Testis (tissue), 2 donors: ENCODE measurements at regions not wholly inside any gene's neighbourhood (a gene's known extent, or its start where the extent isn't known, plus 50 kb on each side); places are given as distances from the start of the nearest gene placed in this dataset.

Experiments used
- DNase-seq: peaks from one replicate; pipeline ENCODE4 v3.0.0-alpha.2; 2019
- H3K27ac ChIP-seq, 2 donors: fragments of 200-600 bp; sonication (generic); one replicate each; pipeline ENCODE4 v1.5.1; 2019
- H3K27me3 ChIP-seq: fragments of 200-600 bp; sonication (generic); one replicate; pipeline ENCODE4 v1.5.1; 2019
- H3K36me3 ChIP-seq: fragments of 200-600 bp; sonication (generic); one replicate; pipeline ENCODE4 v1.5.1; 2017; ENCODE audit warnings: low read depth; ENCODE audit errors: missing control alignments
- H3K4me1 ChIP-seq: fragments of 200-600 bp; sonication (generic); one replicate; pipeline ENCODE4 v1.5.1; 2019
- H3K4me3 ChIP-seq, 2 donors: fragments of 200-600 bp; sonication (generic); one replicate each; pipeline ENCODE4 v1.5.1; 2017 to 2019
- H3K9me3 ChIP-seq: fragments of 200-600 bp; sonication (generic); one replicate; pipeline ENCODE4 v1.5.1; 2017
- POLR2A ChIP-seq: fragments of 450-650 bp; IDR thresholded peaks from one replicate; pipeline ENCODE4 v1.6.1; 2017; ENCODE audit warnings: antibody characterized with exemption, mild to moderate bottlenecking, moderate library complexity
- WGBS, 2 donors: methylation state at CpG; one replicate each; pipeline ENCODE4 v1.1.5; 2018; 5-methylcytosine and 5-hydroxymethylcytosine counted together
- intact Hi-C: fragments of 100-400 bp; cut with DNase I; formaldehyde crosslinking; loops from one replicate; pipeline ENCODE4 v1.15.1; 2023; ENCODE audit warnings: low total_unique reads
- TF ChIP-seq, protein P1 (sequence below), 3 experiments: fragments of 450-650 bp in 2 of 3; fragments of 200-600 bp in 1 of 3; sonication (generic) in 1 of 3; IDR thresholded peaks; one replicate each; pipeline ENCODE4 v1.5.1; 2016 to 2019; ENCODE audit warnings: antibody characterized with exemption in 3 of 3, mild to moderate bottlenecking in 2 of 3, moderate library complexity in 1 of 3

DNA sequence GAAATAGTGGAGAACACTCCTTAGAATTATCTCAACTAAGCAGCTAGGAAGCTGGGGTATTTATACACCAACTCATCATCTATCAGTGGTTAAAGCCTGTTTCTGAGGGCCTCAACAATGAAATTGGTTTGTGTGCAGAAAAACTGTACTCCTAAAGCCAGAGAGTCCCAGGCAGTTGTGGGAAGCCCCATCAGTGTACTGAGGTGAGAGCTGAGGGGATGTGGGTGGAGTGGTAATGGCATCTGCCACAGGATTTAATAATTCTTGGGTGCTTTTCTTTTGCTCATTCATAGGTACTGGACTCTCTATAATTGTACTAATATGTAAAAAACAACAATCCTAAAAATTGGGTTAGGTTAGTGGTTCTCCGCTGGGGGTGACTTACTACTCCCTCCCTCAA, 267.5 kb downstream of the PTEN start:
- TF ChIP-seq POLR2A: no peak
- TF ChIP-seq, protein P1, sequence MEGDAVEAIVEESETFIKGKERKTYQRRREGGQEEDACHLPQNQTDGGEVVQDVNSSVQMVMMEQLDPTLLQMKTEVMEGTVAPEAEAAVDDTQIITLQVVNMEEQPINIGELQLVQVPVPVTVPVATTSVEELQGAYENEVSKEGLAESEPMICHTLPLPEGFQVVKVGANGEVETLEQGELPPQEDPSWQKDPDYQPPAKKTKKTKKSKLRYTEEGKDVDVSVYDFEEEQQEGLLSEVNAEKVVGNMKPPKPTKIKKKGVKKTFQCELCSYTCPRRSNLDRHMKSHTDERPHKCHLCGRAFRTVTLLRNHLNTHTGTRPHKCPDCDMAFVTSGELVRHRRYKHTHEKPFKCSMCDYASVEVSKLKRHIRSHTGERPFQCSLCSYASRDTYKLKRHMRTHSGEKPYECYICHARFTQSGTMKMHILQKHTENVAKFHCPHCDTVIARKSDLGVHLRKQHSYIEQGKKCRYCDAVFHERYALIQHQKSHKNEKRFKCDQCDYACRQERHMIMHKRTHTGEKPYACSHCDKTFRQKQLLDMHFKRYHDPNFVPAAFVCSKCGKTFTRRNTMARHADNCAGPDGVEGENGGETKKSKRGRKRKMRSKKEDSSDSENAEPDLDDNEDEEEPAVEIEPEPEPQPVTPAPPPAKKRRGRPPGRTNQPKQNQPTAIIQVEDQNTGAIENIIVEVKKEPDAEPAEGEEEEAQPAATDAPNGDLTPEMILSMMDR (IDR thresholded peaks at IDR 0.05): no peak
- intact Hi-C loops: no loop called here
- no peaks in the 10 kb centered on the region for H3K9me3 ChIP-seq
- WGBS, 2 donors: 96 to 100% methylated on average over 1 of the region's 1 CpG
- H3K27me3 ChIP-seq: no peaks in the 10 kb centered on the region
- DNase-seq: no peak
- no peak overlapping the region for H3K27ac ChIP-seq
- H3K4me3 ChIP-seq: no peak overlapping the region
- H3K36me3 ChIP-seq: no peaks in the 10 kb centered on the region
- H3K4me1 ChIP-seq: no peaks in the 10 kb centered on the region

DNA sequence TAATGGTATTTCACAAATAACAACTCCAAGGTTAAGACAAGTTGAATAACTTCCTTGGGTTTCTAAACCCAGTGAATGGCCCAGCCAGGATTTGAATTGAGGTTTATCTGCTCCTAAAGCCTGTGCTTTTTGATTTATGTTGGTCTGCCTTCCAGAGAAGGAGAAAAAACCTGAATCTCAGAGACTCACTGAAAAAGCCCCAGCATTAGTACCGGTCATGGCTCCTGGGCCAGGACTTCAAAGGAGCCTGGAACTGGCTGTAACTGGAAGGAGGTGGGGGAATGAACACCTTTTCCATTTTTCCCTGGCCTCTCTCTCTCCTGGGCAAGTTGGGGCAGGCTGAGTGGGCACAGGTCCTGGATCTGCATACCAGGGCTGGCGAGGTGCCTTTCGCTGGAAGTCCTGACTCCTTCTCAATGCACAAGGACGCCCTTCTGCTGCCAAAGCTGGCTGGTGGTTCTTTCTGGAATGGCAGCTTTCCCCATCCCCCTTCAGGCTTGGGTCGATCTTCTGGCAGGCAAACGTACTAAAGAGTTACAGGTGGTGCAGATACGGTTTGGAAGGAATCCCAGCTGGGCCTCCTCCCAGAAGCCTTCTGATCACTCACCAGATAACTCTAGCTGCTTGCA, 268.2 kb downstream of the PTEN start:
- intact Hi-C loops: no loop called here
- WGBS, 2 donors: 42 to 65% methylated on average over 7 of the region's 7 CpGs
- Histone ChIP-seq H3K4me1 (no peaks in the 10 kb centered on the region), H3K27ac (no peak overlapping the region), H3K4me3 (no peak overlapping the region), H3K27me3 (no peaks in the 10 kb centered on the region), H3K9me3 (no peaks in the 10 kb centered on the region), H3K36me3 (no peaks in the 10 kb centered on the region)
- TF ChIP-seq, protein P1 (IDR thresholded peaks at IDR 0.05): no peak
- TF ChIP-seq POLR2A: no peak
- peak; percentile 69 for DNase-seq

DNA sequence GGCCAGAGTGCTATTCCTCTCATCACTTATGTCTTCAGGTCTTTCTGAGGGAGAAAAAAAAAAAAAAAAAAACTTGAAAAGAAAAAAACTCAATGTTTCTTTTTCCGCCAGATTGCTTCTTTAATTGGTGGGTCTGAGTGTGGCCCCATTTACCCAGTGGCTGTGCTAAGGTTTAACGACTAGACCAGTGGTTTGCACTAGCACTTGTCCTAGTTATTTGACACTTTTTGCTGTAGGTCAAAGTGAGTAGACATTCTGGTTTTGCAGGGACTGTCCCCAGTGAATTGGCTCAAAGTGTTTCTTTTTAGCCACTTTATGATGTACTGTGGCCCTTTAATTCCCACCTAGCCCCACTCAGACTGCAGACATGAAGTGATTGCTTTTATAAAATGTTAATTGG, 273.3 kb downstream of the PTEN start:
- H3K9me3 ChIP-seq: no peaks in the 10 kb centered on the region
- 68 to 76% methylated on average over 2 of the region's 2 CpGs for WGBS, 2 donors
- no peaks in the 10 kb centered on the region for H3K4me1 ChIP-seq
- no peak for DNase-seq
- H3K36me3 ChIP-seq: no peaks in the 10 kb centered on the region
- intact Hi-C loops: no loop called here
- H3K4me3 ChIP-seq: no peak overlapping the region
- H3K27me3 ChIP-seq: no peaks in the 10 kb centered on the region
- no peak overlapping the region for H3K27ac ChIP-seq
- TF ChIP-seq, protein P1 (IDR thresholded peaks at IDR 0.05): no peak
- TF ChIP-seq POLR2A: no peak

- H3K27me3 ChIP-seq: no peaks in the 10 kb centered on the region
- WGBS, 2 donors: 97 to 98% methylated on average over 2 of the region's 2 CpGs
- no peak overlapping the region for H3K27ac ChIP-seq
- no peak overlapping the region for H3K4me3 ChIP-seq
- H3K36me3 ChIP-seq: no peaks in the 10 kb centered on the region
- intact Hi-C loops: no loop called here
- TF ChIP-seq, protein P1 (IDR thresholded peaks at IDR 0.05): no peak
- no peak for TF ChIP-seq POLR2A
- no peak for DNase-seq
- no peaks in the 10 kb centered on the region for H3K9me3 ChIP-seq
- H3K4me1 ChIP-seq: no peaks in the 10 kb centered on the region
Observed at GRCh38 chr10:88138319-88138848, 275.0 kb downstream of the PTEN start.
